Uterus (tissue), 3 donors: ENCODE measurements at regions not wholly inside any gene's neighbourhood (a gene's known extent, or its start where the extent isn't known, plus 50 kb on each side); places are given as distances from the start of the nearest gene placed in this dataset.
A peak's percentile ranks its signal among the peaks of the same experiment; 100 is the strongest.

Experiments
- DNase-seq, 2 donors: peaks; one replicate each; pipeline ENCODE4 v3.0.0-alpha.2; 2019 to 2020
- H3K27ac ChIP-seq, 2 donors: fragments of 200-600 bp; sonication (generic); 1 replicate in 1 of 2; 2 replicates in 1 of 2; pipeline ENCODE4 v1.5.1; 2016 to 2018
- H3K27me3 ChIP-seq, 2 donors: fragments of 200-600 bp; sonication (generic); one replicate each; pipeline ENCODE4 v1.5.1; 2018 to 2019; ENCODE audit warnings: control low read depth in 1 of 2
- H3K36me3 ChIP-seq, 2 donors: fragments of 200-600 bp; sonication (generic); one replicate each; pipeline ENCODE4 v1.5.1; 2019; ENCODE audit warnings: control low read depth in 1 of 2
- H3K4me1 ChIP-seq, 2 donors: fragments of 200-600 bp; sonication (generic); one replicate each; pipeline ENCODE4 v1.5.1; 2018 to 2019; ENCODE audit warnings: control low read depth in 1 of 2
- H3K4me3 ChIP-seq, 2 donors: fragments of 200-600 bp; sonication (generic); 1 replicate in 1 of 2; 2 replicates in 1 of 2; pipeline ENCODE4 v1.5.1; 2018 to 2019; ENCODE audit warnings: mild to moderate bottlenecking in 1 of 2
- H3K9me3 ChIP-seq, 2 donors: fragments of 200-600 bp; sonication (generic); one replicate each; pipeline ENCODE4 v1.5.1; 2019; ENCODE audit warnings: control low read depth in 1 of 2
- CTCF ChIP-seq, 4 experiments: fragments of 200-600 bp in 2 of 4; fragments of 450-650 bp in 2 of 4; sonication (generic) in 2 of 4; IDR thresholded peaks; one replicate each; pipeline ENCODE4 v1.5.1; 2016 to 2019; ENCODE audit warnings: antibody characterized with exemption in 4 of 4, mild to moderate bottlenecking in 2 of 4, moderate library complexity in 1 of 4
- POLR2A ChIP-seq, 2 donors: fragments of 450-650 bp; IDR thresholded peaks; one replicate each; pipeline ENCODE4 v1.6.1; 2016; ENCODE audit warnings: antibody characterized with exemption in 2 of 2, mild to moderate bottlenecking in 1 of 2, moderate library complexity in 1 of 2
- intact Hi-C: fragments of 100-400 bp; cut with DNase I; formaldehyde crosslinking; loops from one replicate; pipeline ENCODE4 v1.15.1; 2023; ENCODE audit warnings: low total_unique reads
- donor health status: DM: yes; HTN: yes; CAD: no.

DNA sequence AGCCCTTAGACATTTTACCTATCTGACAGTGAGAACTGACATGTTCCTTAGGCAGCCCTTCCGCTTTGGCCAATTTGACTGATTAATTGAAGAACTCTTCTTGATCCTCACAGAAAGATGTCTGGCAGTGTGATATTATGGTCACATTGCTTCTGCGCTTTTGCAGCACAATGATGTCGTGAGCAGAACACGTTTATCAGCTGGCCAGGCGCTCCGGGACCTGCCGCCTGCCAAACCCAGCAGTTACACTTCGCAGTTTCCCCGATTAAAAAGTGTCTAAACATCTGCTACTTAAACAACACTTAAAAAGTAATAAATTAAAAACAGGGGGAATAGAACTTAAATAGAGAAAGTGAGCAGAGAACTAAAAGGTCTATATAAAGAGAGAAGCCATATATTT, 103.5 kb upstream of the ETS2 start:
- DNase-seq, result no peak
- Histone ChIP-seq H3K36me3 (no peaks in the 10 kb centered on the region), H3K27me3 (no peaks in the 10 kb centered on the region), H3K4me3 (no peak overlapping the region), H3K9me3 (no peaks in the 10 kb centered on the region), H3K27ac (no peak overlapping the region), H3K4me1 (no peaks in the 10 kb centered on the region)
- TF ChIP-seq CTCF (IDR thresholded peaks at IDR 0.05), result no peak
- TF ChIP-seq POLR2A (IDR thresholded peaks at IDR 0.05), result no peak
- intact Hi-C loops, result no loop called here

GRCh38 chr21:38709876-38710275, 95.9 kb upstream of the ETS2 start:
- Histone ChIP-seq H3K27me3 (no peaks in the 10 kb centered on the region), H3K9me3 (no peaks in the 10 kb centered on the region), H3K4me1 (no peaks in the 10 kb centered on the region), H3K4me3 (no peak overlapping the region), H3K36me3 (no peaks in the 10 kb centered on the region), H3K27ac (no peak overlapping the region)
- no peak for DNase-seq
- intact Hi-C loops, result no loop called here
- TF ChIP-seq POLR2A (IDR thresholded peaks at IDR 0.05) (no peak), CTCF (IDR thresholded peaks at IDR 0.05) (no peak)

GRCh38 chr21:38712071-38712470, 93.7 kb upstream of the ETS2 start:
- Histone ChIP-seq H3K4me1 (no peaks in the 10 kb centered on the region), H3K4me3 (no peak overlapping the region), H3K9me3 (no peaks in the 10 kb centered on the region), H3K27ac (no peak overlapping the region), H3K36me3 (no peaks in the 10 kb centered on the region), H3K27me3 (no peaks in the 10 kb centered on the region)
- intact Hi-C loops, result no loop called here
- TF ChIP-seq POLR2A (IDR thresholded peaks at IDR 0.05) (no peak), CTCF (IDR thresholded peaks at IDR 0.05) (peak; percentile 17 to 47 (median 40))
- DNase-seq, result peak in 1 of 2 donors; percentile 21

DNA sequence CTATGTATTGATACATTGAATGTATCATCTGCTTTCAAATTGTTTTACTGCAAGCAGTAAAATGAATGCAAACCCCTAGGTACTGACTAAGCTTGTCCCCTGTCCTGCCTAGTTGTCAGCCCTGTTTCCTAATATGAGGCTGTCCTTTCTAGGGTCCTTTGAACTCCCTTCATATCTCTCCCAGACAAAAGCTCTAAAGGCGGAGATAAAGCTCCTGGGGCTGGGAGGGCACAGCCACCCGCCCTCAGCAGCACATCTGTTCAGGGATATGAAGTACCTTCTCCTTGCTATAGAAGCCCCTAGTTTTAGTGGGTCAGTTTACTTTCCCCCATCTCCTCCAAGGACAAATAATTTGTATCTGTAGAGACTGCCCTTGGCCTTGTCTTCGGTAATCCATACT, 93.1 kb upstream of the ETS2 start:
- no peak overlapping the region for H3K27ac ChIP-seq
- no peaks in the 10 kb centered on the region for H3K9me3 ChIP-seq
- no peaks in the 10 kb centered on the region for H3K4me1 ChIP-seq
- H3K36me3 ChIP-seq, result no peaks in the 10 kb centered on the region
- H3K27me3 ChIP-seq, result no peaks in the 10 kb centered on the region
- no peak for DNase-seq
- H3K4me3 ChIP-seq, result no peak overlapping the region
- TF ChIP-seq CTCF (IDR thresholded peaks at IDR 0.05) (no peak), POLR2A (IDR thresholded peaks at IDR 0.05) (no peak)
- intact Hi-C loops, result no loop called here

GRCh38 chr21:38714039-38714817, 91.5 kb upstream of the ETS2 start:
- H3K9me3 ChIP-seq, result no peaks in the 10 kb centered on the region
- no peak for DNase-seq
- H3K36me3 ChIP-seq, result no peaks in the 10 kb centered on the region
- no peak overlapping the region for H3K4me3 ChIP-seq
- TF ChIP-seq CTCF (IDR thresholded peaks at IDR 0.05) (no peak), POLR2A (IDR thresholded peaks at IDR 0.05) (no peak)
- no peaks in the 10 kb centered on the region for H3K4me1 ChIP-seq
- intact Hi-C loops, result no loop called here
- H3K27me3 ChIP-seq, result no peaks in the 10 kb centered on the region
- H3K27ac ChIP-seq, result no peak overlapping the region
